Mesenchymal stem cell (in vitro differentiated cells and primary cell): ENCODE measurements at regions not wholly inside any gene's neighbourhood (a gene's known extent, or its start where the extent isn't known, plus 50 kb on each side); places are given as distances from the start of the nearest gene placed in this dataset.

Experiments used
- DNase-seq: peaks from one replicate; pipeline ENCODE4 v3.0.0-alpha.2; 2013
- H2AFZ ChIP-seq: one replicate; pipeline ENCODE4 v1.6.1; 2013; ENCODE audit warnings: low read depth, mild to moderate bottlenecking, control low read depth, inconsistent platforms, low read length, moderate library complexity
- H2AK5ac ChIP-seq: 2 replicates; pipeline ENCODE4 v1.6.1; 2013; ENCODE audit warnings: low read length, moderate library complexity, mild to moderate bottlenecking, inconsistent platforms; ENCODE audit not compliant: severe bottlenecking
- H2BK120ac ChIP-seq: one replicate; pipeline ENCODE4 v1.6.1; 2013; ENCODE audit warnings: low read depth, mild to moderate bottlenecking, inconsistent platforms, low read length, moderate library complexity
- H2BK12ac ChIP-seq, 2 experiments: one replicate each; pipeline ENCODE4 v1.6.1; 2013; ENCODE audit warnings: inconsistent platforms in 2 of 2, low read length in 2 of 2, mild to moderate bottlenecking in 2 of 2, moderate library complexity in 2 of 2, control low read depth in 1 of 2
- H2BK15ac ChIP-seq: one replicate; pipeline ENCODE4 v1.6.1; 2013; ENCODE audit warnings: mild to moderate bottlenecking, low read depth, inconsistent platforms; ENCODE audit not compliant: poor library complexity, severe bottlenecking
- H2BK5ac ChIP-seq: 2 replicates; pipeline ENCODE4 v1.6.1; 2013; ENCODE audit warnings: low read depth, mild to moderate bottlenecking, low read length, control low read depth, inconsistent platforms; ENCODE audit not compliant: poor library complexity, severe bottlenecking
- H3K14ac ChIP-seq, 2 experiments: one replicate each; pipeline ENCODE4 v1.6.1; 2013; ENCODE audit warnings: inconsistent platforms in 2 of 2, low read length in 2 of 2, control low read depth in 1 of 2, mild to moderate bottlenecking in 1 of 2, moderate library complexity in 1 of 2
- H3K18ac ChIP-seq, 2 experiments: one replicate each; pipeline ENCODE4 v1.6.1; 2013; ENCODE audit warnings: inconsistent platforms in 2 of 2, low read length in 2 of 2, control low read depth in 1 of 2, low read depth in 1 of 2, mild to moderate bottlenecking in 1 of 2
- H3K23ac ChIP-seq, 2 experiments: one replicate each; pipeline ENCODE4 v1.6.1; 2013; ENCODE audit warnings: inconsistent platforms in 2 of 2, low read length in 2 of 2, mild to moderate bottlenecking in 2 of 2, moderate library complexity in 2 of 2, control low read depth in 1 of 2
- H3K27ac ChIP-seq: 2 replicates; pipeline ENCODE4 v1.5.1; 2013; ENCODE audit warnings: mild to moderate bottlenecking, moderate library complexity, low read length, control low read depth, inconsistent platforms; ENCODE audit not compliant: poor library complexity, severe bottlenecking
- H3K27me3 ChIP-seq, 2 experiments: 2 replicates each; pipeline versions ENCODE4 v1.6.1 to v1.7.0; 2013; ENCODE audit warnings: low read length in 2 of 2, mild to moderate bottlenecking in 2 of 2, moderate library complexity in 2 of 2, control low read depth in 1 of 2, inconsistent platforms in 1 of 2; ENCODE audit not compliant: control insufficient read depth in 1 of 2, insufficient read depth in 1 of 2
- H3K36me3 ChIP-seq, 2 experiments: 2 replicates each; pipeline versions ENCODE4 v1.6.1 to v1.7.0; 2013; ENCODE audit warnings: low read length in 2 of 2, control low read depth in 1 of 2, inconsistent platforms in 1 of 2, low read depth in 1 of 2, mild to moderate bottlenecking in 1 of 2; ENCODE audit not compliant: insufficient read depth in 2 of 2, control insufficient read depth in 1 of 2
- H3K4ac ChIP-seq, 2 experiments: one replicate each; pipeline ENCODE4 v1.6.1; 2013; ENCODE audit warnings: inconsistent platforms in 2 of 2, low read length in 2 of 2, mild to moderate bottlenecking in 2 of 2, moderate library complexity in 2 of 2, control low read depth in 1 of 2, low read depth in 1 of 2
- H3K4me1 ChIP-seq: 2 replicates; pipeline ENCODE4 v1.6.1; 2013; ENCODE audit warnings: low read depth, low read length, control low read depth; ENCODE audit not compliant: control insufficient read depth, insufficient read depth
- H3K4me2 ChIP-seq: 2 replicates; pipeline ENCODE4 v1.6.1; 2013; ENCODE audit warnings: low read length, mild to moderate bottlenecking, inconsistent platforms; ENCODE audit not compliant: poor library complexity, severe bottlenecking
- H3K4me3 ChIP-seq, 2 experiments: 2 replicates each; pipeline versions ENCODE4 v1.5.1 to v1.7.0; 2013; ENCODE audit warnings: low read length in 2 of 2, mild to moderate bottlenecking in 2 of 2, control low read depth in 1 of 2, low read depth in 1 of 2; ENCODE audit not compliant: insufficient read depth in 1 of 2
- H3K79me1 ChIP-seq: replicated peaks from 2 replicates; pipeline ENCODE4 v1.6.1; 2013; ENCODE audit warnings: mild to moderate bottlenecking, control low read depth, low read length, inconsistent platforms; ENCODE audit not compliant: poor library complexity, severe bottlenecking
- H3K9ac ChIP-seq: 2 replicates; pipeline ENCODE4 v1.7.0; 2013; ENCODE audit warnings: mild to moderate bottlenecking, low read length, moderate library complexity
- H3K9me3 ChIP-seq: 2 replicates; pipeline ENCODE4 v1.7.0; 2013; ENCODE audit warnings: mild to moderate bottlenecking, low read length; ENCODE audit not compliant: control insufficient read depth
- H4K8ac ChIP-seq: one replicate; pipeline ENCODE4 v1.6.1; 2013; ENCODE audit warnings: inconsistent platforms, mild to moderate bottlenecking, low read length, moderate library complexity
- H4K91ac ChIP-seq: one replicate; pipeline ENCODE4 v1.6.1; 2013; ENCODE audit warnings: mild to moderate bottlenecking, low read length, inconsistent platforms
- WGBS: methylation state at CpG from one replicate; pipeline ENCODE4 v1.1.7; 2013; ENCODE audit warnings: mixed read lengths; 5-methylcytosine and 5-hydroxymethylcytosine counted together

DNA sequence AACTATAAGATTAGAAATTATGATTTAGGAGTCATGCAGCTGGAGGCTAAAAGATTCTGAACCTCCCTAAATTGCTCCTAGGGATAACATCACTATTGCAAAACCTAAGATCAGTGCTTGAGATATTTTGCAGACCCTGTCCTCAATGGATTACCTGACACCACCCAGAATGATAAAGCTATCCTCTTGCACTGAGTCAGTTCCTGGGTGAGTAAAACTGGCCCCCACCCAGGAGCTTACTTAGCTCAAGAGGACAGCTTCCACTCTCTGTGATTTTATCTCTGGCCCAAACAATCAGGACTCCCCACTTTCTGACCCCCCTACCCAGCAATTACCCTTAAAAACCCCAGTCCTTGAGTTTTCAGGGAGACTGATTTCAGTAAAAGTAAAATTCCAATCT lies 2074.4 kb upstream of the RAG2 start:
- Histone ChIP-seq H4K91ac (no peak overlapping the region), H3K4me2 (no peak overlapping the region), H2BK15ac (no peak overlapping the region), H3K36me3 (no peaks in the 10 kb centered on the region), H3K14ac (no peak overlapping the region), H3K27me3 (no peaks in the 10 kb centered on the region), H3K27ac (no peak overlapping the region), H2AK5ac (no peak overlapping the region), H4K8ac (no peak overlapping the region), H2AFZ (no peak overlapping the region), H3K4me1 (no peaks in the 10 kb centered on the region), H3K9me3 (peaks cover 5% of the 10 kb centered on the region), H3K23ac (no peak overlapping the region), H2BK12ac (no peak overlapping the region), H3K4me3 (no peak overlapping the region), H3K4ac (no peak overlapping the region), H2BK120ac (no peak overlapping the region), H2BK5ac (no peak overlapping the region), H3K79me1 (no peaks in the 10 kb centered on the region), H3K18ac (no peak overlapping the region), H3K9ac (no peak overlapping the region)
- DNase-seq = no peak

DNA sequence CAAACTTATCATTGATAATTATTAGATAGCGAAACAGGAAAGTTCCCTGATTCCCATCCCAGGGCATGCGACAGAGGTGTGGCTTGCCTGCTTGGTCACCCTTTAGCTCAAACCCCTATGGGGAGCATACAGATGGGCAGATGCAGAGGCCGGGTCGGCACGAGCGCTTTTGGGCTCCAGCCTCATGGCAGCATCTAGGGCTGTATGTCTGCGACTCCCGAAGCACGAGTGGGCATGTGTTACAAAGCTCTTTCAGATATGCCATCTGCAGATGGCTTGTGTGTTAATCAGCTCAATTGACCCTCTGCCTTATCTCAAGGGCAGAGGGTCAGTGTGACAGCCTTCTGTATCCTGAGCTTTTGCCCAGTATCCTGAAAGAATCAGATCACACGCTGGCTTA lies 2069.3 kb upstream of the RAG2 start:
- H3K4me3 ChIP-seq = no peak overlapping the region
- WGBS = 94% methylated on average over 10 of the region's 10 CpGs
- H3K79me1 ChIP-seq = no peaks in the 10 kb centered on the region
- no peak overlapping the region for H3K14ac ChIP-seq
- H3K4me1 ChIP-seq = no peaks in the 10 kb centered on the region
- H2AK5ac ChIP-seq = no peak overlapping the region
- no peak overlapping the region for H3K4ac ChIP-seq
- H3K27me3 ChIP-seq = no peaks in the 10 kb centered on the region
- no peak overlapping the region for H2BK5ac ChIP-seq
- no peak overlapping the region for H4K8ac ChIP-seq
- H3K9ac ChIP-seq = no peak overlapping the region
- H3K36me3 ChIP-seq = no peaks in the 10 kb centered on the region
- H3K23ac ChIP-seq = no peak overlapping the region
- H3K27ac ChIP-seq = no peak overlapping the region
- H2AFZ ChIP-seq = no peak overlapping the region
- no peak overlapping the region for H2BK120ac ChIP-seq
- no peaks in the 10 kb centered on the region for H3K9me3 ChIP-seq
- H4K91ac ChIP-seq = no peak overlapping the region
- H2BK15ac ChIP-seq = no peak overlapping the region
- no peak overlapping the region for H3K18ac ChIP-seq
- H2BK12ac ChIP-seq = no peak overlapping the region
- no peak for DNase-seq
- no peak overlapping the region for H3K4me2 ChIP-seq

DNA sequence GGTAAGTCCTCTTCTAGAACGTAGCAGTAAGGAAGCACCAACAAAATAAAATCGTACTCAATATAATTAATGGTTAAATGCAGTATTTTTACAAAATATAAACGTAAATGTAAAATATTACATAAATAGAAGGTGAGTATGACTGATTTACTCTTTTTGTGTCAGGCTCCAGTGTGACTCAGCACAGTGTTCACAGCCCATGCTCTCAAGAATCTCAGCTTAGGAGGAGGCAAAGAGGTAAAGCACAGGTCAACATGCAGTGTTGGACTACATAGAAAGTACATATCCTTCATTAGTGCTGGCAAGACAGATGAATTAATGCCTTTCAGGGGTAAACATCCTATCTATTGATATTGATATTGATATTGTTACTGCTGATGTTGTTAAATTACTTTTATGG lies 2050.6 kb upstream of the RAG2 start:
- no peak overlapping the region for H3K23ac ChIP-seq
- no CpG with 5 or more reads among the region's 3 CpGs for WGBS
- no peak overlapping the region for H4K8ac ChIP-seq
- H2BK5ac ChIP-seq = no peak overlapping the region
- no peaks in the 10 kb centered on the region for H3K27me3 ChIP-seq
- no peak overlapping the region for H3K9ac ChIP-seq
- H2AK5ac ChIP-seq = no peak overlapping the region
- no peak overlapping the region for H3K27ac ChIP-seq
- H3K4ac ChIP-seq = no peak overlapping the region
- no peak overlapping the region for H2AFZ ChIP-seq
- H4K91ac ChIP-seq = no peak overlapping the region
- DNase-seq = no peak
- no peak overlapping the region for H2BK120ac ChIP-seq
- H3K9me3 ChIP-seq = no peaks in the 10 kb centered on the region
- H3K4me1 ChIP-seq = no peaks in the 10 kb centered on the region
- H3K4me3 ChIP-seq = no peak overlapping the region
- no peak overlapping the region for H2BK15ac ChIP-seq
- no peaks in the 10 kb centered on the region for H3K36me3 ChIP-seq
- no peak overlapping the region for H3K18ac ChIP-seq
- no peak overlapping the region for H2BK12ac ChIP-seq
- H3K79me1 ChIP-seq = no peaks in the 10 kb centered on the region
- no peak overlapping the region for H3K14ac ChIP-seq
- H3K4me2 ChIP-seq = no peak overlapping the region

DNA sequence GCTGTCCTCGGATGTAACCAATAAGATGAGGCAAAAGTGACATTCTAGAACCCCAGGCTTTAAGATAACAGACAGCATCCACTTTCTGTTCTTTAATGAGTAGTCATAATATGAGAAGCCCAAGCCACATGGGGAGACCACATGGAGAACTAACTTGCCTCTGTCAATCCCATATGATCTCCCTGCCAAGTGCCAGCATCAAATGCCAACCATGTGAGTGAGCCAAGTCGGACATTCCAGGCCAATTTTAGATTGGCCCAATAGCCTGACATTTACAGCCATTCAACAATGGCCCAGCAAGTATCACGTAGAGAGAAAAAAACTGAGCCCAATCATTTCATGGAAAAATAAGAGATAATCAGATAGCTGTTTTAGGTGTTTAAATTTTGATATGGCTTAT lies 2048.3 kb upstream of the RAG2 start:
- Histone ChIP-seq H3K18ac (no peak overlapping the region), H2BK5ac (no peak overlapping the region), H2BK12ac (no peak overlapping the region), H3K79me1 (no peaks in the 10 kb centered on the region), H3K36me3 (no peaks in the 10 kb centered on the region), H2AK5ac (no peak overlapping the region), H3K4me1 (no peaks in the 10 kb centered on the region), H3K9ac (no peak overlapping the region), H2BK120ac (no peak overlapping the region), H3K14ac (no peak overlapping the region), H3K4me3 (no peak overlapping the region), H3K4me2 (no peak overlapping the region), H2AFZ (no peak overlapping the region), H3K4ac (no peak overlapping the region), H3K23ac (no peak overlapping the region), H3K27me3 (no peaks in the 10 kb centered on the region), H4K91ac (no peak overlapping the region), H2BK15ac (no peak overlapping the region), H4K8ac (no peak overlapping the region), H3K27ac (no peak overlapping the region), H3K9me3 (peaks cover 3% of the 10 kb centered on the region)
- 86% methylated on average over 2 of the region's 3 CpGs for WGBS
- no peak for DNase-seq
